ENCODE measurements at regions not wholly inside any gene's neighbourhood (a gene's known extent, or its start where the extent isn't known, plus 50 kb on each side); places are given as distances from the start of the nearest gene placed in this dataset.

DNA sequence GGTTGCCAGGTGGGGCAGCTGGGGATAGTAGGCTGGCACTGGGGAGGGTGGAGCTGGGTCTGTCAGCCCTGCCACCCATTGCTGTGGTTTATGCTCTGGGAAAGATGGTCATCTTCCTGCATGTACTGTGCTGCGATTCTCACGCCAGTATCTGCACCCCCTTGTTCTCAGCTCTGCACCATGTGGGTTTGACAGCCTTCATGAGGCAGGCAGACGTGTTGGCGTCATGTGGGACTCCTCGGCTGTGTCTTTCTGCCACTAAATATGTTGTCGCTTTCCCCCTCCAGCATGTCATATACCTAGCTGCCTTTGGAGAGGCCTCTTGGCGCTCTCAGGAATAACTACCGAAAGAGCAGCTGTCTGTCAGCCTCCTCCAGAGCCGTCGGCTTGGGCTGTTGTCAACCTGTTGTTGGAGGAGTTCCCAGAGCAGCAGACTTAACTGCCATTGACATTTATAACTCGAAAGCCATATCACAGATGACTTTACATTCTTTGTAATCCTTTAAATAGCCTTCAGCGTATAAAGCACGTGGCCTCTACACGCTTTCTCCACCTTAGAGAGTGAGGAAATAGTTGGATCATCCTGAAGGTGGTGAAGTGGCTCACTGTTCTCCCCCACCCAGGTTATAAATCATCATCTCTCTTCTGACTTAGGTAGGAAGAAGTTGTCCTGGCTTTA, 80.4 kb upstream of the MGAT5 start:
- no peak for DNase-seq (ENCODE audit: low spot score)

DNA sequence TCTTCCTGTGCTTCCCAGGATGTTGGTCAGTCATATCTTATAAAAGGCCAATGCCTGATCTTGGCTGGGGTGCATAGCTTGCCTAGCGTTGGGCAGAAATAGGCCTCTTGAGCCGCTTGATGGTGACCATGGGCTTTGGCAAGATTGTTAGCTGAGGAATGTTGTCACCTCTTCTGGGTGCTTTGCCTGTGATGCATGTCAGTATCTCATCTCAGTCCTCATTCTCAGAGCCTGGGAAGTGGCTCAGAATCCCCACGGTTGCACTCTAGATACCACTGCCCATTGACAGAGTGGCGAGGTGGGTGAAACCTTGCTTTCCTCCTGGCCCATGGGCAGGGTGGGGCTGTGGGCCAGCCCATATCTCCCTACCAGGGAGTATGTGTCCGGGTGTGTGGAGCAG, 79.2 kb upstream of the MGAT5 start:
- no peak for DNase-seq (ENCODE audit: low spot score)

DNA sequence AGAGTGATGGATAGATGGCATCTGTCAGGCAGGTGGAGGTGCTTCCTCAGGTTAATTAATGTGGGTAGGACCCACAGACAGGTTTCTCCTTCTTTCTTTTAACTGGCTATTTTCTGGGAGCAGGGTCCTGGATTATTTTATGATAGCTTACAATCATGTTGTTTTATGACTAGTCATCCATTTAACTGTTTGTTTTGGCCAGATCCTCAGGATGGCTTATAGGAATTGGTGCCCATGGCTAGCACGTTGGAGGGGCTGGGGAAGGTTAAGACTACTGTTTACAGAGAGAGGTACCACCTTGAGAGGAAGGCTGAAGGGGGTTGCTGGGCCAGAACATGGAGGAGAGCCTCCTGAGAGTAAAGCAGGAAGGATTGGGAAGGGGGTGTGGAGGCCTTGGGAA, 78.0 kb upstream of the MGAT5 start:
- DNase-seq (ENCODE audit: low spot score), result no peak

DNA sequence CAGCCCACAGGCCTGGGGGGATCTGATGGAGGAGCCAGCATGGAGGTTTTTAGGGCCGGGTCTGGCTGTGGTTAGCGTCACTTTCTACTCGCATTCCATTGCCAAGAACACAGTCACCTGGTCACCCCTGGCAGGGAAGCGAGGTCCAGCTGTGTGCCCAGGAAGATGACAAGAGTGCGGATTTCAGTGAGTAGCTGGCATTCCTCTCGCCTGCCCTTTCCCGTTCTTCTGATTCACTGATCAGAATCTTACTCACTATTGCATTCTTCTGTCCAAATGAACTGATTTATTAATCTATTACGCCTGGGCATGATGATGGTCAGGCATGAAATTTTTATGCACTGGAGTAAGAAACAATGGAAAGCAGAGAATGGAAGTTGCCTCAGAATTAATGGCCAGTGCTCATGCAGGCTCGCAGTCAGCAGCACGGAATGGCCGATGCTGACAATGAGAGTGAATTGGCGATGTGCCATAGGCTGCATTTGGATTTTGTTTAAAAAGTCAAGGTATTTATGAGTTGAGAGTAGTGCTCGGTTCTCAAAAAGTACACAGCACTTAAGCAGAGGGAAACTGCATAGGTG, 76.4 kb upstream of the MGAT5 start:
- no peak for DNase-seq (ENCODE audit: low spot score)

DNA sequence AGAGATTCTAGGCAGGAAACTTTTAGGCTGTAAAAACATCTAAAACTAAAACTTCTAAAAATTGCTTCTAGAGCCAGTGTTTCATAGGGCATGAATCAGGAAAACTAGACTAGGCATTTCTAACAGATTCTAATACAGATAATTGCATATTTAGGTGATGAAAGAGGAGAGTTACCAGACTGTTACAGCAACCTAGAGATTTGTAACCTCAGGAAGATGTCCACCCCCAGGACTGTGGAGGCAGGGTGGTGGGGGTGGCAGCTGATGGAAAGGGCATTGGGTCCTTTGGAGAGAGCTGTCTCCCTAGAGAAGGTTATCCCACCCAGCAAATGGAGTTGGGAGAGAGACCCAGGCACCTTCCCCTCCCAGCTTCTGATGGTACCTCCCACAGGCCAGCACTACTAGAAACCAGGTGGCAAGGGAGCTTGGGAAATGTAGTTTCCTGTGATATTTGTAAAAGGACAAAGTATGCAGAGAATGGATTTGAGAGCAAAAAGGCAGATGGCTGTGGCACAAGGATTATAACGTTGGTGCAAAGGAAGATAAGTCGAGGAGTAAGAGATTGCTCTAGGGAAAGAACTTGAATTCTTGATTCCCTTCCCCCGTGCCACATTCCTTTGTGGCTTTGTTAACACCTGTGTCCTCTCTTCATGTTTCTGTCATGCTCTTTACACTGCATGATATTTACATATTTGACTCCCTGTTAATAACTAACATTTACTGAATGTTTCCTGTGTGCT, 75.6 kb upstream of the MGAT5 start:
- DNase-seq (ENCODE audit: low spot score), result no peak

DNA sequence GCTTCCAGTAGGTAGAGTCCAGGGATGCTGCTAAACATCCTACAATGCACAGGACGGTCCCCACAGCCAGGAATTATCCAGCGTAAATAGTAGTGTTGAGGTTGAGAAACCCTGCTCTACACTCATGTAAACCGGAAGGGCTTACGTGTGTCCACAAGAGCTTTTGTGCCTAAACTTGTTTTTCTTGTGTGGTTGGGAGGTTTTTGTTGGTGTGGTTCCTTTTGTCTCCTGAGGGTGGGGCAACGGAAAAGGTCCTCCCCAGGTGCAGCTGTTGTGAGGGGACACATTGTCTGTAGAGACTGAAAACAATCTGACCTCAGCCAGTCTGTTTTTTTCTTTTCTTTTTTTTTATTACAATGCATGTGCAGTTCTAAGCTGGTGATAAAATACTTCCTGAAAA, 72.7 kb upstream of the MGAT5 start:
- DNase-seq (ENCODE audit: low spot score), result no peak

DNA sequence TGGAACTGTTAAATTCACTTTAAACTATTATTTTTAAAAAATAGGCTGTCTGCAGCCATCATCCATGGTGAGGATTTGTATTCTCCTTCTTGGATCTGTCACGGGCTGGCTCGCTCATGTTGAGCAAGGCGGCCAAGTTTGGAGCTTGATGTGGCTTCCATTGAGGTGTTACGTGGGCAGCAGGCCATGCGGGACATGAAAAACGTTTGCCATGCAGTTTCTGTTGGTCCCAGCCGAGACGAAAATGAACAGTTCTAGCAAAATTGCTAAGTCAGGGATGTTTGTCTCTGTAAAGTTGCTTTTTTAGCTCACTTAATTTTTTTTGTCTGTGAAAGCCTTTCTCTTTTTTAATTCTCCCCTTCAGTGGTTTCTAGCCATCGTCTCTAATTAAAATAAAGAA, 70.2 kb upstream of the MGAT5 start:
- DNase-seq (ENCODE audit: low spot score), result no peak

DNA sequence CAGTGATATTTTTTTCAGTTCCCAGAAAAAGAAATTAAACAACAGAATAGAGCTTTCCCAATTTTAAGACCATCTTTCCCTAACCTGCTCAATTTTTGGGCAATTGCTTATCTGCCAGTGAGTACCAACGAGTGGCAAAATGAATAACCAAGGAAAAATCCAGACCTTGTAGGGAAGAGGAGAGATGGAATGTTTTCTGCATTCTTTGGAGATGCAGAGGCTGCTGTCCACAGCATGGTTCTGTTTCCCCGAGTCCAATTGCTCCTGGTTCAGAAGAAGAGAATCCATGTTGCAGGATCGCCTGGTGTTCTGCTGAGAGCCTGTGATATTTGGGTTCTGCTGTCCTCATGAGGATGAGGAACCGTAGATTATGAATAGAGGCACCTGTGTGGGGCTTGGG, 68.2 kb upstream of the MGAT5 start:
- DNase-seq (ENCODE audit: low spot score), result no peak

DNA sequence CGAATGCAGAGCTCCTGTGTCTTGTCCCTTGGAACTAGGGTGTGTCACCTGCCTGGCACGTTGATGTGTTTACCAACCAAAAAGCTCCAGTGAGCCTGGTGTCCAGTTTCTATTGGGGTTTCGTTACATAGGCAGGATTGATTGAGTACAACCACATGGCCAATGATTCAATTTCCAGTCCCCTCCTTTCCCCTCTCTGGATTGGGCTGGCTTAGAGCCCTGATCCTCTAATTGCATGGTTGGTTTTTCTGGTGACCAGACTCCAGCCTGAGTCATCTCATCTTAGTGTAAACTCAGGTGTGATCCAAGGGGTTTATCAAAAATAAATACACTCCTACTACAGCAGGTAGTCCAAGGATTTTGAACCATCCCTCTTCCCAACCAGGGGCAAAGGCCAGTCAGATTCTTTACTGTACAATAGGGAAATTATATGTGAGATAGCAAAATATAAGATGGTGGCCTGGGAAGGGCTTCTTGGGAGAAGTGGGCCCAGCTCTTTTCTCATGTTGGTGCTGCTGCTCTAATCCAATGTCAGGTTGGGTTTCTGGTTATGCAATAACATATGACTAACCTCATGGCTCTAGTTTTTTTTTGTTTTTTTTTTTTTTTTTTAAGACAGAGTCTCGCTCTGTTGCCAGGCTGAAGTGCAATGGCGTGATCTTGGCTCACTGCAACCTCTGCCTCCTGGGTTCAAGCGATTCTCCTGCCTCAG, 64.7 kb upstream of the MGAT5 start:
- no peak for DNase-seq (ENCODE audit: low spot score)

DNA sequence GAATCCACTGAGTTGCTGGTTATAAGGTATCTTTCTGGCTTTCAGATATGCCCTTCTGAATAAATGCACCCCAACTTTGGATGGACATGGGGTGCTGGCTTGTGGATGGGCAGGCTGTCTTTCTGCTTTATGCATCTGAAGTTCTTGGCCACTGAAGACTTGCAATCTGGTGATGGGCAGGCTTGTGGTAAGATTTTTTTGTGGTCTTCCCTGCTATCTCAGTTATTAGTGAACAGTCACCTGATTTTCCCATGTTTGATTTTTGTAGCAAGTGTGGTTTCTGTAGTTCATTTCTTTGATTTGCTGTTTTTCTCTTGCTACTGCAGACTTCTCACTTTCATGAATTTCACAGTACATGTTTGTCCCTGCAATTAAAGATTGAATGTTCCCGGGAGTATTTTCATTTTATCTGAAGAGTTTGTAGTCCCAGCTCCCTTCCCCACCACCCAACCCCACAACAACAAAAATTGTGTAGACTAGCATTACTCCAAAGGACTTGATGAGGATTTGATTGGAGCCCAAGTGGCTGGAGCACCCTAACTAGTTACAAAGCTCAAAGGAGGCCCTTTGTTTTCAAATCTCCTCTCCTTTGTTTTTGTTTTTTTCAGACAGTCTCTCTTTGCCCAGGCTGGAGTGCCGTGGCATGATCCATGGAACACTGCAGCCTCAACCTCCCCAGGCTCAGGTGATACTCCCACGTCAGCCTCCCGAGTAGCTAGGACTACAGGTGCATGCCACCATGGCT, 63.6 kb upstream of the MGAT5 start:
- DNase-seq (ENCODE audit: low spot score), result no peak

DNA sequence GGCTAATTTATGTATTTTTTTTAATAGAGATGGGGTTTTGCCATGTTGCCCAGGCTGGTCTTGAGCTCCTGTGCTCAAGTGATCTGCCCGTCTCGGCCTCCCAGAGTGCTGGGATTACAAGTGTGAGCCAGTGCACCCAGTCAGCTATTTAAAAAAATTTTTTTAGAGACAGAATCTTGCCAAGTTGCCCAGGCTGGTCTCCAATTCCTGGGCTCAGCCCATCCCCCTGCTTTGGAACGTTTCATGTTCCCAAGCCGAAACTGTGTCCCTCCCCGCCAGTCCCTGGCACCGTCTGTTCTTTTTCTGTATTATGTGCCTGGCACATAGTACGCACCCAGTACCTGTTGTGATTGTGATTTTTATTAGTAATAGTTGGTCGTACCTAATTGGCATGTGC, 63.1 kb upstream of the MGAT5 start:
- DNase-seq (ENCODE audit: low spot score), result no peak

DNA sequence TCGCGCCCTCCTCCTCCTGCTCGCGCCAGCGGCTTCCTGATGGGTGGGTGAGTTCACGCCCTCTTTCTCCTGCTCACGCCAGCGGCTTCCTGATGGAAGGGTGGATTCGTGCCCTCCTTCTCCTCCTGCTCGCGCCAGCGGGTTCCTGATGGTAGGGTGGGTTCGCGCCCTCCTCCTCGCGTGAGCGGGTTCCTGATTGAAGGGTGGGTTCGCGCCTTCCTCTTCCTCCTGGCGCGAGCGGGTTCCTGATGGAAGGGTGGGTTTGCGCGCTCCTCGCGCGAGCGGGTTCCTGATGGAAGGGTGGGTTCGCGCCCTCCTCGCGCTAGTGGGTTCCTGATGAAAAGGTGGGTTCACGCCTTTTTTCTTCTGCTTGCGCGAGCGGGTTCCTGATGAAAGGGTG, 62.0 kb upstream of the MGAT5 start:
- no peak for DNase-seq (ENCODE audit: low spot score)

DNA sequence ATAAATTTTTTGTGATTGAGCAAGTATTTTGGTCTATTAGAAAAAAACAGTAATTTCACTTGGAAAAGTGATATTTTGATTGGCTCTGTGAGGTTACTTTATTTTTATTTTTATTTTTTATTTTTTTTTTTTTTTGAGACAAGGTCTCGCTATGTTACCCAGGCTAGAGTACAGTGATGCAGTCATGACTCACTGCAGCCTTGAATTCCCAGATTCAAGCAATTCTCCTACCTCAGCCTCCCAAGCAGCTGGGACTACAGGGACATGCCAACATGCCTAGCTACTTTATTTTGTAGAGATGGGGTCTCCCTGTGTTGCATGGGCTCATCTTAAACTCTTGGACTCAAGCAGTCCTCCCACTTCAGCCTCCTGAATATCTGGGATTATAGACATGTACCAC, 60.9 kb upstream of the MGAT5 start:
- no peak for DNase-seq (ENCODE audit: low spot score)

DNA sequence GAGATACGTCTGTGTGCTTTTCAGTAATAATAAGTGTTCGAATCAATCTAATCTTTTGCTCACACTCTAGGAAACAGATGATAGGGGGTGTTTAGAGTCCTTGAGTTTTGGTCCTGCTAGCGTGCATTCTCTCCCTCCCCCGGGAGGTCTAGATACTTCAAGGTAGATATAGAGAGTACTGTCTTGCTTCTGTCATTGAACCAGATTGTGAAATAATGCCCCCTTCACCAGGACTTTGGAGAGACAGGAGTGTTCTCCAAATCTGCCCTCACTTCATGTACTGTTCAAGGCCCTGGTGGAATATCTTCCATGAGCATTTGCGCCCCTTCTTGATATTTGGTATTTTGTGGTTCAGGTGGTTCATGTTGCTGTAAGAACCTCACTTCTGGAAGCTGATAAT, 59.4 kb upstream of the MGAT5 start:
- DNase-seq (ENCODE audit: low spot score), result no peak

DNA sequence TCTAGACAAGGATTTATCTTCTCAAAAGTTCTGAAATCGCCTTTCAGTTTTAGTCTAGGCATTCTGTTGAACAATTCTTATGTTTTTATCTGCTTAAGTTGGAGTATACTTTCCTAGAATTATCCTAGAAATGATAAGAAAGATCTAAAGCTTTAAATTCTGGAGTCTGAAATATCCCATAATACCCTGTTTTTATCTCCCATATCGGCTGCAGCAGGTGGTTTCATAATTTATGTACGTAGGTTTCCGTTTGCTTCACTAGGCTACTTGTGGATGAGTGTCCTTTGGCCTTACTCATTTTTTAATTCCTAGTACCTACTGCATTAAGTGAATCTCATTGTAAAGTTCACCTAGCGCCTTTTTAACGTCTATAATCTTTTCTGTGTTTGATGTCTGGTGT, 58.5 kb upstream of the MGAT5 start:
- DNase-seq (ENCODE audit: low spot score), result no peak

DNA sequence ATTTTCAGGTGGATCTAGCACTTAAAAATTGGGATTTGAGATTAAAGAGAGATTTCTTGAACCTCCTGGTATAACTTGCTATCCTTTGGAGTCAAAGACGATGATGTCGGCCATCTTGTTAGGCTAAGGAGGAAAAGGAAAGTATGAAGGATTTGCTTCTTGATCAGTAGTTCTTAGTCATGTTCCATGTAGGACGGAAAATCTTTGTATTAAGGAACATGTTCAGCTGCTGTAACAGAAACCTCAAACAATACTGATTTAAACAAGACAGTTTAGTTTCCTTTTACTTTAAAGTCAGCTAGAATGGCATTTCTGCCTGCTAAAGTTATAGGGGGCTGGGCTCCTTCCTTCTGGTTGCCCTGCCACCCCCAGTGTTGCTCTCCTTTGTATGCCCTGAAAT, 56.4 kb upstream of the MGAT5 start:
- no peak for DNase-seq (ENCODE audit: low spot score)

DNA sequence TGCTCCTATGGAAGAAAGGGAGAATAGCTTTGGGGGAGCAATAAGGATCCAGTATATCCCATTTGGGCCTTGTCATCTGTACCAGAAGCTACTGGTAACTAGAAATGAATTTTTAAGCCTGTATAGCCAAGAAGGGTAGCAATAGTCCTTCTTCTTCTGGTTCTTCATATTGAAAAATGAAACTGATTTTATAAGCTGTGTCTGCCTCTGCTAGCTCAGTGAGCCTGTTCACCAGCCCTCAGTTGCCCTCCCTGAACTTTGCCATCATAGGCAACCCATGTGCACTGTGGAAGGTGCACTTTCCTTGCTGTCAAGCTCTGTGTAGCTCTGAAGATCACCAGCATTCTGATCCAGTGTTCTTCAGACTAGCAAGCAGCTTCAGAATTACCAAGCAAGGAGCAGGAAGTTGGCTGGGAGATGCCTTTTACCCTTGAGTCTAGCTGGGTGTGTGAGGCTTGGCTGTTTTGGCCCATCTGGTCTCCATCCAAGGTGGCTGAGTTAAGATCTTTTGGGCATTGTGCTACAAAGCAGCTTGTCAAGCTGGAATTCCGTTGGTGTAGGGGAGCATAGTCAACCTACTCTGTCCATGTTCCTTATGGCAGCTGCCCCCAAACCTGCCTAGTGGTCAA, 55.8 kb upstream of the MGAT5 start:
- no peak for DNase-seq (ENCODE audit: low spot score)

DNA sequence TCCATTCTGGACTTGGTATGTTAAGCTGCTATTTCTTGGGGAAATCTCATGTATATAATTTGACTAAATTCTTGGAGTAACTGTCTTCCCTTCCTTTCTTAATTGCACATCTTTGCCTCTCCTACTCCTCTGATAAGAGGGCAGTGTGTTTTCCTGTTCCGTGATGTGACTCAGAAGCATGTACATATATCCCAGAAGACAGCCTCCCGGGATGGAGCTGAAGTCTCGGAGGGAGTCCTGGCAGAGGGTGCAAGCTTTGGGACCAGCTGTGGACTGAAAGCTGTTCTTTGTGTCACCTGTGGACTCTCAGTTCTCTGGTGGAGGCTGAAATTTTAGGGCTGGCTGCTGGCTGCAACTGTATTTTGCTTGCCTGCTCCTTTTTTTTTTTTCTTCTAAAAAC, 54.7 kb upstream of the MGAT5 start:
- DNase-seq (ENCODE audit: low spot score), result no peak

DNA sequence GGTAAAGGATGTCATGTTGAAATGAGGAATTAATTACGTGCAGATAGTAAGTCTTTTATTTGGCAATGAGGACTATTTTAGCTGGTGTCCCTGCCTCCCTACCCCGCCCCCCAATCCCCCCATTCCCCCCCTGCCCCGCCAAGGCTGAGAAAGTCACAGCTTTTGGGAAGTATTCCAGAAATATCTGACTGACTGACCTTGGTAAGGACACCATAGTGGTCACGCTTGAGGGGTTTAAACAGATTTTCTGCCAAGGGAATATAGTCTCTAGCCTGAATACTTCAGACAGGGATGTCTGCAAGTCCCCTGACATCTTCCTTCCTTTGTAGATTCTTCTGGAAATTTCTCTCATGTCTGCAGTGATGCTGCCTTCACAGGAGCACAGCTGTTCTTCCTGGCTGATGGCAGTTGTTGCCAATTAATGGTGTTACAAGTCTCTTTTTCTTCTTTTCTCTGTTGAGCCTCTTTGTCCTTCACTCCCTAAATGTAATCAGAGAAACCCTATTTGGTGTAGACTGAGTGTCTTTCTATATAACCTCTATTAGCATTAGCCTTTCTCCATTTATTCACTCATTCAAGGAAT, 53.7 kb upstream of the MGAT5 start:
- no peak for DNase-seq (ENCODE audit: low spot score)

DNA sequence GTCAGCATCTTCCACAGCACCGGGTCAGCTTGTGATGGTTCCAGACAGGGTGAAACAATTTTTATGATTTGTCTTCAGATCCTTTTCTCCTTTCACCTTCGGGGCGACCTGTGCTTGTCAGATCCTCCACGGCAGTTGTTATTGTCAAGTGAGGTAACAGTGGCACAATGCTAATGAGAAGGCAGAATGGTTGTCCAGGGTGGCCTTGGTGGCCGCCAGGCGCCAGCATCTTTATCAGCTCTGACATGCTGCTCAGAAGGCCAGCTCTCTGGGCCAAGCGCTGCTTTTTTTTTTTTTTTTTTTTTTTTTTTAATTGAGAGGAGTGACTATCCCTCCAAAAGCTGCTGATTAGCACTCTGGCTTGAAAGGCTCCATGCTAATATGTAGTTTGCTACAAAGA, 52.3 kb upstream of the MGAT5 start:
- no peak for DNase-seq (ENCODE audit: low spot score)

DNA sequence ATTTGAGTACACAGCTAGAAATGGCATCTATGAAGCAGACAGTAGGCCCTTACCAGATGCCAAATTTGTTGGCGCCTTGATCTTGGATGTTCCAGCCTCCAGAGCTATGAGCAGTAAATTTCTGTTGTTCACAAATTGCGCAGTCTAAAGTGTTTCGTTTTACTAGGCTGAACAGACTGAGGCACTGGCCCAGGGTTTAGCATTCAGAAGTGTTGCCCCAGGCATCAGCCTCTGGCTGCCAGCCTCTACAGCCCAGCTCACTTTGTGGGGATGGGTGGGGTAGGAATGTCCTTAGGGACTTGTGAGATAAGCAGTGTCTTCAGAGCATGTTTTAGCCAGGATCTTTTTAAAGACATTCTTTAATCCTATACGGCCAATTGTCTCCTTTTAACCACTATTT, 51.5 kb upstream of the MGAT5 start:
- DNase-seq (ENCODE audit: low spot score), result no peak

DNA sequence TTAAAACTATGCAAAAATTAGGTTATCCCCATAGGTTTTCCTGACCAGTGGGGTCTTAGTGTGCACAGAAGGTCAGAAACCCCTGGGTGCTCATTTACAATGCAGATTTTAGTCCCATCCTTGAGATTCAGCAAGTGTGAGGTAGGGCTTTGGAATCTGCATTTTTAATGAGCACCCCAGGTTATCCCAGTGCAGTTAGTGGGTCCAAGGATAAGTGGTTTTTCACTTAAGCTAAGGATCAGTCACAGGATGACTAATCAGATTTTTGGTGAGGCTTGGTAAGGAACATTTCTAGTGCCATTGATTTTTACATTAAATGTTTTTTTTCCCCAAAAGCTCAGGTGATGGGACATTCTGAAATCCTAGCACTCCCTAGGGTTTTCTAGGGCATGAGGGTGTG, 50.7 kb upstream of the MGAT5 start:
- no peak for DNase-seq (ENCODE audit: low spot score)

Data from hematopoietic multipotent progenitor cell treated with erythropoietin and hydrocortisone succinate and interleukin-3 and kit ligand, for 15 days (in vitro differentiated cells).